Right lobe of liver (tissue), 6 donors: ENCODE measurements at regions not wholly inside any gene's neighbourhood (a gene's known extent, or its start where the extent isn't known, plus 50 kb on each side); places are given as distances from the start of the nearest gene placed in this dataset.

Source experiments
- ATAC-seq, 4 donors: fragments of 200-7000 bp; cut with Tn5 transposase; one replicate each; pipeline ENCODE4 v1.9.1; 2020; ENCODE audit warnings: mild to moderate bottlenecking in 4 of 4, moderate library complexity in 4 of 4
- DNase-seq, 3 donors: peaks; one replicate each; pipeline ENCODE4 v3.0.0-alpha.2; 2020
- H3K27ac ChIP-seq, 3 donors: fragments of 200-600 bp; one replicate each; pipeline ENCODE4 v1.8.0; 2022
- H3K27me3 ChIP-seq, 2 donors: fragments of 200-600 bp; one replicate each; pipeline ENCODE4 v1.8.0; 2022
- H3K36me3 ChIP-seq, 4 donors: fragments of 200-600 bp; sonication (generic) in 1 of 4; one replicate each; pipeline versions ENCODE4 v1.5.1 to v1.8.0; 2017 to 2022; ENCODE audit warnings: control low read depth in 1 of 4
- H3K4me1 ChIP-seq, 4 donors: fragments of 200-600 bp; sonication (generic) in 1 of 4; one replicate each; pipeline versions ENCODE4 v1.5.1 to v1.8.0; 2017 to 2022; ENCODE audit warnings: control low read depth in 1 of 4
- H3K4me3 ChIP-seq, 3 donors: fragments of 200-600 bp; one replicate each; pipeline ENCODE4 v1.8.0; 2022
- H3K9me3 ChIP-seq, 4 donors: fragments of 200-600 bp; sonication (generic) in 1 of 4; one replicate each; pipeline versions ENCODE4 v1.5.1 to v1.8.0; 2017 to 2022; ENCODE audit warnings: control low read depth in 1 of 4
- CTCF ChIP-seq, 4 donors: fragments of 200-600 bp in 3 of 4; fragments of 450-650 bp in 1 of 4; IDR thresholded peaks; one replicate each; pipeline versions ENCODE4 v1.5.1 to v1.8.0; 2016 to 2022; ENCODE audit warnings: antibody characterized with exemption in 4 of 4, mild to moderate bottlenecking in 2 of 4
- POLR2A ChIP-seq: fragments of 450-650 bp; IDR thresholded peaks from one replicate; pipeline ENCODE4 v1.6.1; 2017; ENCODE audit warnings: antibody characterized with exemption, mild to moderate bottlenecking
- WGBS: methylation state at CpG from one replicate; pipeline ENCODE4 v1.1.6; 2018; ENCODE audit warnings: low coverage, low lambda C conversion rate; ENCODE audit not compliant: insufficient coverage; ENCODE audit errors: missing lambda C conversion rate; 5-methylcytosine and 5-hydroxymethylcytosine counted together
- intact Hi-C, 2 donors: fragments of 100-400 bp; cut with DNase I; formaldehyde crosslinking; loops; one replicate each; pipeline versions ENCODE4 v1.11.2 to v1.14.1; 2022
- donor health status: DM: no; HTN: yes; CAD: no.
- donor health status: DM: no; HTN: no; CAD: no.
- donor health status: DM: no; HTN: no; CAD: no.
- donor health status: DM: no; HTN: yes; CAD: no.
- donor health status: DM: no; HTN: yes; CAD: no.

GRCh38 chr12:88698471-88698870 is 118.2 kb upstream of the KITLG start:
- Histone ChIP-seq H3K4me3 (no peak overlapping the region), H3K36me3 (no peaks in the 10 kb centered on the region), H3K4me1 (no peaks in the 10 kb centered on the region), H3K27ac (no peak overlapping the region), H3K9me3 (no peaks in the 10 kb centered on the region), H3K27me3 (no peaks in the 10 kb centered on the region)
- DNase-seq (no peak), ATAC-seq (no peak)
- intact Hi-C loops: no loop called here
- 78% methylated on average over 3 of the region's 3 CpGs for WGBS
- no peak for TF ChIP-seq POLR2A
- TF ChIP-seq CTCF (IDR thresholded peaks at IDR 0.05): no peak

GRCh38 chr12:88693837-88694445 is 113.7 kb upstream of the KITLG start:
- no peak for DNase-seq
- WGBS: 31% methylated on average over 1 of the region's 1 CpG
- Histone ChIP-seq H3K27ac (no peak overlapping the region), H3K36me3 (no peaks in the 10 kb centered on the region), H3K4me3 (no peak overlapping the region), H3K4me1 (no peaks in the 10 kb centered on the region), H3K27me3 (no peaks in the 10 kb centered on the region), H3K9me3 (no peaks in the 10 kb centered on the region)
- TF ChIP-seq POLR2A (no peak), CTCF (IDR thresholded peaks at IDR 0.05) (no peak)
- ATAC-seq: no peak
- intact Hi-C loops: no loop called here

- Histone ChIP-seq H3K27me3 (no peaks in the 10 kb centered on the region), H3K9me3 (no peaks in the 10 kb centered on the region), H3K27ac (no peak overlapping the region), H3K4me1 (no peaks in the 10 kb centered on the region), H3K4me3 (no peak overlapping the region), H3K36me3 (no peaks in the 10 kb centered on the region)
- DNase-seq: no peak
- intact Hi-C loops: no loop called here
- TF ChIP-seq POLR2A (no peak), CTCF (IDR thresholded peaks at IDR 0.05) (no peak)
- no peak for ATAC-seq
Observed at GRCh38 chr12:88691811-88692210, 111.5 kb upstream of the KITLG start.

GRCh38 chr12:88684610-88685009 is 104.3 kb upstream of the KITLG start:
- no peaks in the 10 kb centered on the region for H3K27me3 ChIP-seq
- no peak for ATAC-seq

More at GRCh38 chr12:88684610-88685009, 104.3 kb upstream of the KITLG start:
- 75% methylated on average over 2 of the region's 2 CpGs for WGBS
- TF ChIP-seq CTCF (IDR thresholded peaks at IDR 0.05) (no peak), POLR2A (no peak)
- Histone ChIP-seq H3K27ac (no peak overlapping the region), H3K36me3 (no peaks in the 10 kb centered on the region), H3K9me3 (no peaks in the 10 kb centered on the region), H3K4me3 (no peak overlapping the region), H3K4me1 (no peaks in the 10 kb centered on the region)
- DNase-seq: no peak
- intact Hi-C loops: no loop called here
